ENCODE measurements at regions not wholly inside any gene's neighbourhood (a gene's known extent, or its start where the extent isn't known, plus 50 kb on each side); places are given as distances from the start of the nearest gene placed in this dataset.

- no peak for DNase-seq (ENCODE audit: low read depth in 2 of 3, low spot score in 2 of 3)
Observed at GRCh38 chr4:140213749-140214148, 59.8 kb upstream of the MAML3 start.

DNA sequence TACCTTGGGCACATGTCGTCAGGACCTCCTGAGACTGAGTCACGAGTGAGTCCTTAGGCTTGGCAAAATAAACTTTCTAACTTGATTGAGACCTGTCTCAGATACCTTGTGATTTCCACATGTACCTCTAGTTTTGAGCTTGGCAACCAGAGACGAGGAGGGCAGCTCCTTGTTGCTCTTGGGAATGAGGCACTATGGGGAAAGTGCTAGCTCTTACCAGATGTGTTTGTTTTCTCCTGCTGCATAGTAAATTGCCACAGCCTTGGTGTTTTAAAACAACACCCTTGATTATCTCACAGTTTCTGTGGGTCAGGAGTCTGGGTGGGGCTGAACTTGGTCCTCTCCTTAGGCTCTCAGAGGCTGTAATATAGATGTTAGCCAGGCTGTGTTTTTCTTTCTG is 59.1 kb upstream of the MAML3 start:
- no peak for DNase-seq (ENCODE audit: low read depth in 2 of 3, low spot score in 2 of 3)

DNA sequence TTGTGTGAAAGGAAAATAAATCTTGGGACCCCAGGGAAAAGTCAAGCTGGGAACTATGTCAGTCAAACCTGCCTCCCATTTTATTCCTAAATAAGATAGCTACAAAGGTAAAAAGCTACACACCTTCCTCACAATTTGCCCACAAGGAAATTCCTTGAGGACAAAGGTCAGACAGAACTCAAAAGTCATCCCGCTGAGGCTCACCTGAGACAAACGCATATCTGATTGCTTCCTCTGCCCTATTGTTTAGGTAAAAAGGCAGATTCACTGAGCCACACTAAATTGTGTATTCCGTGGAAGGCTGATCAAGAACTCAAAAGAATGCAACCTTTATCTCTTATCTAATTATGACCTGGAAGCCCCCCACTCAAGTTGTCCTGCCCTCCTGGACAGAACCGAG is 58.7 kb upstream of the MAML3 start:
- DNase-seq (ENCODE audit: low read depth in 2 of 3, low spot score in 2 of 3): no peak

GRCh38 chr4:140212194-140212593 is 58.2 kb upstream of the MAML3 start:
- DNase-seq (ENCODE audit: low read depth in 2 of 3, low spot score in 2 of 3): no peak

GRCh38 chr4:140211693-140212092 is 57.7 kb upstream of the MAML3 start:
- DNase-seq (ENCODE audit: low read depth in 2 of 3, low spot score in 2 of 3): no peak

DNA sequence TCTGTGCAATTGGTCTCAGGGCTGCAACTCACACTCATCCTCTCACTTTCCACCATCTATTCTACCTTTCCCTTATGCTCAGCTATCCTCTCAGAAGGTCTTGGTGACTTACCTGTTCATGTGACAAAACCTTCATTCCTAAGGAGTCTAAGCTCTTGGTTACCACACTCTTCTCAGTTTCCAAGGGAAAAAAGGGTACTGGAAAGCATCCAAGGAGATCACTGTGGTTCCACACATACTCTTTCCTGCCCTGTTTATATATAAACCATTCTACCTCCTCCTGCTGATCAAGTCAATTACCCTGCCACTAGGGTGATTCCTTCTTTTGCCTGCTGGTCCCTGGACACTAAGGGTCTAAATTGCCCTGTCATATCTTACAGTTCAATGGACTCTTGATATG is 57.2 kb upstream of the MAML3 start:
- no peak for DNase-seq (ENCODE audit: low read depth in 2 of 3, low spot score in 2 of 3)

DNA sequence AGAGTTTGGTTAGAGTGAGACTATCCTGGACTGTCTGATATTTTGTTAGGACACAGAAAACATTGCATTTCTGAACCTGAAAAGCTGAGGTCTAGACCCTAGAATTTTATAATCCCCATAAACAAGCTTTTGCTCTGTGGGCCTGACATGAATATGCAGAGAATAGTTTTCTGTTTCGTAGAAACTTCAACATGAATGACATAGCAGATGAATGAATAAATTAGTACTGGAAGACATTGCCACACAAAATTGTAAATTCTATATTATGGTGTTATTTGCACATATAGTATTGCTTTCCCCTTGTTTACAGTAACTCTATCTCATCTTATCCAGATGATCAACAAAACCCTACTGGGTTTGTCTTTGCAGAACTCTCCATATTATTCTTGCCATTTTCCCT is 54.9 kb upstream of the MAML3 start:
- DNase-seq (ENCODE audit: low read depth in 2 of 3, low spot score in 2 of 3): no peak
